ENCODE measurements at regions not wholly inside any gene's neighbourhood (a gene's known extent, or its start where the extent isn't known, plus 50 kb on each side); places are given as distances from the start of the nearest gene placed in this dataset.
"Not testable (repeated sequence)": the region's sequence is repeated elsewhere in the genome, so short reads cannot be mapped to it uniquely, and the experiment has no call there.

GRCh38 chr4:149116806-149117205 lies 674.6 kb upstream of the NR3C2 start:
- no peak for DNase-seq

GRCh38 chr4:149113804-149114430 lies 671.7 kb upstream of the NR3C2 start:
- DNase-seq: no peak

GRCh38 chr4:149112109-149112508 lies 669.9 kb upstream of the NR3C2 start:
- no peak for DNase-seq

GRCh38 chr4:149110481-149110880 lies 668.3 kb upstream of the NR3C2 start:
- no peak for DNase-seq

GRCh38 chr4:149108626-149109025 lies 666.4 kb upstream of the NR3C2 start:
- no peak for DNase-seq

- no peak for DNase-seq
These were observed 660.6 kb upstream of the NR3C2 start for GRCh38 chr4:149102765-149103164.

GRCh38 chr4:149101649-149102048 lies 659.4 kb upstream of the NR3C2 start:
- DNase-seq: no peak

DNA sequence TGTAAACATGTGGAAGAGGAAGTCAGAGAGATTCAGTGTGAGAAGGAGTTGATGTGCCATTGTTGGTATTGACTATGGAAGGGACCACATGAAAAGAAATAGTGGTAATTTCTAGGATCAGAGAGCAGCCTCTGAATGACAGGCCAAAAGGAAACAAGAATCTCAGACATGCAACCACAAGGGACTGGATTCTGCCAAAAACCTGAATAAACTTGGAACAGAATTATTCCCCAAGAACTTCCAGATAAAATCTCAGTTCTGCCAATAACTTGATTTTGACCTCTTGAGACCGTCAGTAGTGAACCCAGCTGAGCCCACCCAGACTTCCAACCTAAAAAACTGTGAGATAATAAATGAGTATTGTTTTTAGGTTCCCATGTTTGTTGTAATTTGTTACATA lies 653.6 kb upstream of the NR3C2 start:
- no peak for DNase-seq

- DNase-seq: no peak
These were observed 652.8 kb upstream of the NR3C2 start for GRCh38 chr4:149095001-149095400.

DNA sequence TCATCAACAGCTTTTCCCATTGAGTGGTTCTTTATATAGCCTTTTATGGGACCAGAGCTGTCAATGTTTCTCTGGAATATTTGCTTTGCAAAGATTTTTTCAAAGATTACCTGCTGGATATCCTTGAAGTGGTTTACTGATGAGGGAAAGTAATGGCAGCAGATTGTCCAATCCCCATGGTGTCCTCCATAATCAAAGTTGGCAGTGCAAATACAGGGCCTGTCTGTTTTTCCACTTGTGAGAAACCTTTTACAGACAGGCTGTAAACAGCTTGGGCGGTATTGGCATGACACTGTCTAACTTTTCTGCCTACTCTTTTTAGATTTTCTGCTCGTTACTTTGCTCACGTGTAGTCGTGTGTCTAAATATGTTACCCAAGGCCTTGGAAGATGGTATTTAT lies 641.9 kb upstream of the NR3C2 start:
- DNase-seq: no peak

DNA sequence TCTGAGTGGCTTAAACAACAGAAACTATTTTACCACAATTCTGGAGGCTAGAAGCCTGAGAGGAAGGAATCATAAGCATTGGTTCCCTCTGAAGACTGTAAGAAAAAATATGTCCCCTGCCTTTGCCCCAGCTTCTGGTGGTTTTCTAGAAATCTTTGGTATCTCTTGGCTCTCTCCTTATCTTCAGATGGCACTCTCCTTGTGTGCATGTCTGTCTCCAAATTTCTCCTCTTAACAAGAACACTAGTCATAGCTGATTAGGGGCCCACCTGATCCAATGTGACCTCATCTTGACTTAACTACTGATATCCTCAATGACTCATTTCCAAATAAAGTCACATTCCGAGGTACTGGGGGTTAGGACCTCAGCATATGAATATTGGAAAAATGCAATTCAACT lies 635.0 kb upstream of the NR3C2 start:
- no peak for DNase-seq

DNA sequence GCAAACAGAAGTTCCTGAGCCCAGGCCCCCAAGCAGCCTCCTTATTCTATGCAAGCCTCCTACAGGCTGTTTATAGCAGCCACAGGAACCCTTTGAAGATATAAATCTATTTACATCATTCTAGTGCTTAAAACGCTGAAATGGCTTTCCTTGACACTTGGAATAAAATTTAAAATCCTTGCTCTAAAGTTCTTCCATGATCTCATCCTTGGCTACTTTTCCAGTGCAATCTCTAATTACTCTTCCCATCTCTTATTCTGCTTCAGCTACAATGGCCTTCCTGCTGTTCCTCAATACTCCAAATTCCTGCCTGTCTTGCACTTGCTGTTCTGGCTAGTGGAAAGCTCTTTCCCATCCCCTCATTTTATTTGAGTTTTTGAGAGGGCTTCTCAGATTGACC lies 634.2 kb upstream of the NR3C2 start:
- DNase-seq: no peak

DNA sequence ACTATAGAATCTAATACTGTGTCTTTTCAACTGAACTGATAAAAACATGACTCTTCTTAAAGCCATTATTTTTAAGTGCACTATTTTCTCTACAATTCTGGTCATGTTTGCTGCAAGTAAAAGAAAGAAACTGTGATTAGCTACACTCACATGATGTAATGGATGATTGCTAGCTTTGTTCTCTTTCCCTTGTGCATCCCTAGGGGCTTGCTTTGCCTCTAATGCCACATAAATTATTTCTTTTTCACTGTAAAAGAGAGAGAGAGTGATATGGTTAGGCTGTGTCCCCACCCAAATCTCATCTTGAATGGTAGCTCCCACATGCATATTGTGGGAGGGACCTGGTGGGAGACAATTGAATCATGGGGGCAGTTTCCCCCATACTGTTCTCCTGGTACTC lies 630.2 kb upstream of the NR3C2 start:
- DNase-seq: no peak

DNA sequence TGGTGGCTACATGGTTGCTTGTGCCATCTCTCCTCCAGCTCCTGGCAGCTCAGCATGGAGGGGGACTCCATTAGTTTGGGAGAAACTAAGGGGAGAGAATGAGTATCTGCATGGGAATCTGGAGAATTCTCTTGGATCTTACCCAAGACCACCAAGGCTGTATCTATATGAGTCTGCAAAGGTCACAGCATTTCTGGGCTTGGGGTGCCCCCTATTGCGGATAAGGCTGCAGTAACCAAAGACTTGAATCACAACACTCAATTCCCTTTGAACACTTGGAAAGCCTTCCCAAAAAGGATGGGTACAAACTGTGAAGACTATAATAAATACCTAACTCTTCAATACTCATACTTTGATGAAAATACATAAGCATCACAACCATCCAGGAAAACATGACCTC lies 623.5 kb upstream of the NR3C2 start:
- DNase-seq: no peak

DNA sequence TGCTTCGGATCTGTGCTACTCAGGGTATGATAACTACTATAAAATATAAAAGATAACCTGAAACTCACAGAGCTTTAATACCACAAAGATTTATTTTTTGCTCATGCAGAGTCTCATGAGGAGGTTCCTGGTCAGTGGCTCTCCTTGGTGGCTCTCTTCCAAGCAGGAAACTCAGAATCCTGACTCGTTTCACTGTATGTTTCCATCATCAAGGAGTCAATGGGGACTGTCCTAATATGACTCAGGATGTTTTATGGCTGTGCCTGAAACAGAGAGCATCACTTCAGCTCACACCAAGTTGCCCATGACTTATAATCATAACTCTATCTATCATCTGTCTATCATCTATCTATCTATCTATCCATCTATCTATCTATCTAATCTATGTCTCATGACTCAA lies 620.8 kb upstream of the NR3C2 start:
- DNase-seq: no peak

DNA sequence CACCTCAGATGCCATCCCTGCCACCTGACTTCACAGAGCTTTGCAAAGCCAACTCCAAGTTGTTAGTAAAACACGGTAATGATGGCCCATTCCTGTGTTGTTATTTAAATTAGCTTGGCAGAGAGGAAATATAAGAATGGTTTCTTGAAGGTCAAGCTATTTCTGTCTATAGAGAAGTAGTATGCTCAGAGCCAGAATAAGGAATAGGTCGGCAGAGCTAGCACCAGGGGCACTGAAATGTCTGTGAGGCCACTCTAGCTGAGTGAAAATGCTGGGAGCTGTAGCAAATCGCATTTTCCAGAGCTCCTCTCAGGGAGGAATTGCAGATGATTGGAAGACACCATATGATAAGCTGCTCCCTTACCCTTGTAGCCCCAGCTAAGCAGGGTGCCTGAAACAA lies 615.4 kb upstream of the NR3C2 start:
- no peak for DNase-seq

GRCh38 chr4:149056615-149057014 lies 614.4 kb upstream of the NR3C2 start:
- no peak for DNase-seq

GRCh38 chr4:149055624-149056023 lies 613.4 kb upstream of the NR3C2 start:
- no peak for DNase-seq

DNA sequence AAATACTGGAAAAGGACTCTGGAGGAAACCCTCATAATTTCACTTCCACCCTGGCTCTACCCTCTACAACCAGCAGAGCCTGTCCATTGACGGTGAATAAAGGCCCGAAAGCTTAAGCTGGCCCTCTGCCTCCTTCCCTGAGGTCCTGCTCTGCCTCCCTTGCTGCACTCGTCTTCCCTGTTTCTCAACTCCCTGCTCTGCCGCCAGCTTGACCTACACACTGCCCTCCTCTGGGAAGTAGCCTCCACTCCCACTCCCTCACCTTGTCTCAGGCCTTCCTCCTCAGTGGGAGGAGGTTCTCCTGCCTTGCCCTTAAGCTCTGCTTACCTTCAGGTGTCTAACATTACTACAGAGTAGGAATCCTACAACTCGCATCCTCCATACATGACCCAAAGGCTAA lies 608.6 kb upstream of the NR3C2 start:
- no peak for DNase-seq

DNA sequence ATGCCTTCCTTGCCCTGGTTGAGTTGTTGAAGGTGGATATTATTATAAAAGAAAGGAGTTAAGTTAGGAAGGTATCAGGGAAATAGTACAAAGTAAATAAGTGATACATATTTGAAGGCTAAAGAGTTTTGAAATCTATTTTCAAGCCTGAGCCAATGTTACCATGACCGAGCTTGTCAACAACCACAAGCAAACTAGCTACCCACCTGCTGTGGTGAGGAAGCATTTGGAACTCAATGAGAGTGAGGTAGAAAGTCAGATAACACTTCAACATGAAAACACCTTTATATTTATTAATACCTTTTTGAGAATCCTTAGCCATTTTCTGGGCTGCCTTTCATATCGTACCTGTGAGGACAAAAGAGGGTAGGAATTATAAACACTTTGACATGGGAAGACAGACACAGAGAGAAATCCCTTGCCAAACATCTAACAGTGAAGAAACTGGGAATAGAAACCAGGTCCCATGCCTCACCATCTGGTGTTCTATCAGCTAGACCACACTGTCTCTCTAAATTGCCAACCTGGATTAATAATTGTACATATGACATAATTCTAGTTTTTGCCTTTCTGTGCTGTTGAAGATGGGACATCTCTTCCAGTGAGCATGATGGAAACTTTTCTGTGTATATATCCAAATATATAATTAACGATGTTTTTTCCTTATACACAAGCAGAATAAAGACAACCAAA lies 606.4 kb upstream of the NR3C2 start:
- DNase-seq: no peak

DNA sequence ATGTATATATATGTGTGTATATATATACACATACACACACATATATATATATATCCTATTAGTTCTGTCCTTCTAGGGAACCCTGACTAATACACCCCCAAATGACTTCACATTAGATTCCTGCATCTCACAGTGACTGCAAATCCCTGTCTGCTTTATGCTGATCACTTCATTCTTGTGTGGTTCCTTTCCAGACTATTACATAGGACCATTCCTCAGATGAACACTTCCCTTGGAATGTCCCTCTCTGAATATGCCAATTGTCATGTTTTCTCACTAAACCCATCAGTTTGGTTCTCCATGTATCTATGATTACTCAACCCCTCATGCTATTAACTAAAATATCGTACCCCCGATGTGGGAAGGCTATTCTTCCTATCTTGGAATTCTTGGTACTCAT lies 605.2 kb upstream of the NR3C2 start:
- no peak for DNase-seq

GRCh38 chr4:149045731-149046130 lies 603.5 kb upstream of the NR3C2 start:
- DNase-seq: no peak

DNA sequence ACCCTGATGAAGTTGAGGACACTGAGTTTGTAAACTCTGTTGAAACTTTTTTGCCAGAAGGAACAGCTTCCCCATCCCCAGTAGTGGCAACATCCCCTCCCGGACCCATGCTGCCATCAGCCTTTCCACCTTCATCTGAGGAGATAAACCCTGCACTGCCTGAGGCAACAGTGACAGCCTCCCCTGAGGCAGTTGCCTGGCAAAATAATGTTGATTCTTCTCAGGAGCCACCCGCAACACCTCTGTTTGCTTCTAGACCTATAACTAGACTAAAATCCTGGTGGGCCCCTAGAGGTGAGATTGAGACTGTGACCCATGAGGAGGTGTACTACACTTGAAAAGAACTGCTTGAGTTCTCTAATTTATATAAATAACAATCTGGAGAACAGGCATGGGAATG lies 597.6 kb upstream of the NR3C2 start:
- DNase-seq: not testable (repeated sequence)

DNA sequence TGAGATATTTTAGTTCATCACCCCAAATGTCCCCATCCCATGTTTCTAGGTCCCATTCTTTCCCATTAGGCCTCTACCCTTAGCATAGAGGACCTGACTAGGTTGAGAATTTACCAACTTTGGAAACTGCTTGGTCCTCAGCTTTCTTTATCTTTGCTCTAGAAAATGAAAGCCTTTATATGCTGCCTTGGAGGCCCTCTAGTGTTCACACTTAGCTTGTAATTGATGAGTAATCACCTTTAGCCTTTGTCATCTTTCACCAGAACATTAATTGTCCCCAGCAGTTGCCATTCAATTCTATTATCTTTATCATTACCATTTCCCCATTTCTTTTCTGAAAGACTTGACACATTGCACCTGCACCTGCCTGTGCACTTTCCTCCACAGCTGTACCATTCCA lies 589.2 kb upstream of the NR3C2 start:
- no peak for DNase-seq

GRCh38 chr4:149029056-149029651 lies 586.9 kb upstream of the NR3C2 start:
- DNase-seq: no peak

All from NCI-H187 treated with DMSO at 0.1 percent for 48 hours (cell line).